ENCODE measurements at regions not wholly inside any gene's neighbourhood (a gene's known extent, or its start where the extent isn't known, plus 50 kb on each side); places are given as distances from the start of the nearest gene placed in this dataset.
"Not testable (repeated sequence)": the region's sequence is repeated elsewhere in the genome, so short reads cannot be mapped to it uniquely, and the experiment has no call there.

DNA sequence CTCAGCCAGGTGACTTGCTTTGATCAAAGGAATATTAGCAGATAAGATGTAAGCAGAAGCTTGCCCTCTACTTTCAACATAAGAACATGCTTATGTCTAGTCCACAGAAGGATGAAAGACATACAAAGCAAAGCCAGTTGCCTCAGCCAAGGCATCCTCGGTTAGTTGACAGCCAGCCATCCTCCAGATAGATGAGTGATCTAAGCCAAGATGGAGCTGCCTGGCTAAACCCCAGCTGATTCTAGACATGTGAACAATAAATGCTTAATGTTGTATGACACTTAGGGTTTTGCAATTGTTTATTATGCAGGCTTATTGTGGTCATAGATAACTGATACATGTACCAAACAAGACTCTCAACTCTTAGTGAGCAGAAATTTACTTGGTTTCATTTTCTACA is 157.6 kb upstream of the TMTC2 start:
- DNase-seq = peak in 1 of 3 donors; percentile 39

DNA sequence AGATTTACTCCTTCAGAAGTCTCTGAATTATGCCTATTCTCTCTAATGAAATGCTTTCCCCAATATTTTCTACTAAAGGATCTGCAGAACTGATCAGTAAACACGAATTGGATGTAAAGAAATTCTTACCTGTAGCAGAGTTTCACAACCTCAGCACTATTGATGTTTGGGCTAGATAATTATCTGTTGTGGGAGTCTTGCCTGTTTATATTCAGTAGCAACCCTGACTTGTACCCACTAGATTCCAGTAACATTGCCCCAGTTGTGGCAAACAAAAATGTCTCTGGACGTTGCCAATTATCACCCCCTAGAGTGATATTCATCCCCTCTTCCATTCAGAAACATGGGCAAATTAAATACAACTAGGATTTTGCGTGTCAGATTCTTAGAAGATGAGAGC is 156.8 kb upstream of the TMTC2 start:
- no peak for DNase-seq

DNA sequence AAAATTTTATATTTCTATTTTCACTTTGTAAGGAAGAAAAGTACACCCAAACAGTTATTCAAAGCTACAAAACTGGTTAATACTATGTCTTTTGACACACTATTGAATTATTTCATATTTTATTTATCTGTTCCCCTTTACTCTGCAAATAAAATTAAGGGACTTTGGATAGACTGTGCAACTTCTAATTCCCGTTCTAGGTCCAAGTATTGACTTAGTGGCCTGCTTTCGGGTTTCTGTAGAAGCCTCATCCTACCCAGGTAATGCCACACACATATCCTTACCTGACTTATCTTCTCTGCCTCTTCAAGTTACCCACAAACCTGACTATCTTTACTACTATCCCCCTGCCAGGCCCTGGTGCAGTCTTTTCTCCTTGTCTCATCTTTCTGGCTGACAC is 156.3 kb upstream of the TMTC2 start:
- no peak for DNase-seq

GRCh38 chr12:82533341-82533740 is 153.4 kb upstream of the TMTC2 start:
- DNase-seq = no peak

DNA sequence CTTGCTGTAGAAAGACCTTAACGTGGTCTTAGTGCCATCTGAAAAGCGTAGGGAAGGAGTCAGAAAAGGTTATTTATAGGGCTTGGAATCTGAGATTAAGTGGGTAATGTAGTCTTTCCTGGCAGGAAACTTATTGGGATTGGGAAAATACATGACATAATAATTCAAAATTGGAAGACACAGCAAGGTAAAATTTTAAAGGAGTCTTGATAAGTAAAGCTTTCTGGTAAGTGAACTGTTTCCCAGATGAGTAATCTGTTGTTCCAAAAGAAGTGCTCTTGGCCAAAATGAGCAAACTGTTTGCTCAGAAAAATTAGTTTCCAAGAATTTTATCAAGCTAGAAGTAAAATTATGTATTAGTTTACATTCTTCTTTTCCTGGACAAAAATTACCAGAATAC is 149.3 kb upstream of the TMTC2 start:
- peak in 1 of 3 donors; percentile 5 for DNase-seq

- no peak for DNase-seq
These were observed 132.2 kb upstream of the TMTC2 start for GRCh38 chr12:82554529-82554928.

GRCh38 chr12:82555699-82556098 is 131.0 kb upstream of the TMTC2 start:
- no peak for DNase-seq

DNA sequence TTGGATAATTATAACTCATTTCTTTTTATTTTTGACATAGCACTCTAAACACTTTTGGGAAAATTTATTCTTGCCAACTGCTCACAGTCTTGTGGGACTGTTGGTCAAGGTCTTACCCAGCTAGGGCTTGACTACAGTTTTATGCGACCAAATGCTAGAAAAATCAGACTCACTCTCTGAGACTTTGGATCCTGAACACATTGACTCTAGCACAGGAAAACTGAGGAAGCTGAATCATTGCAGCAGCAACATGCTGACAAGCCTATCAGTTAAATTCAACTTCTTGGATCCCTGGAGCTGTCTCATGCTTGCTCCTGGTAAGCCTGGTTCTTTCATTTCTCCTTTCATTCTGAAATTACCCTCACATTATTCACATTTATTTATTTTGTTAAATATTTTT is 120.7 kb upstream of the TMTC2 start:
- DNase-seq = no peak

DNA sequence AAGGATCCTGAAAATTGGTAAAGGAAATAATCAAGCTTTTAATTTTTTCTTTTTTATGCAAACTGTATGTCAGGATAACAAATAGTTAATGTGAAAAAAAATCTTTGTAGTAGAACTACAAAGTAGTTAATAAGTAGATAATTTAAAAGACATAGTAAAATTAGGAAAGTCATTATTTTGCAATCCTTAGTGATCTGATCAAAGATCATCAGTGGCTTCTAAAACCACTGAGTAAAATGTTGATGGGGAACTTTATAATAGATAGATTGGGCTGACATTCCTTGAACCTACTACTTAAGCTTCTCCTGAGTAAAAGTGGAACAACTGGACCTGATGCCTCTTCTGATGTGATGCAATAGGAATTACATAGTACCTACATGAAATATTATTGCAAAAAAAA is 119.0 kb upstream of the TMTC2 start:
- DNase-seq = no peak

DNA sequence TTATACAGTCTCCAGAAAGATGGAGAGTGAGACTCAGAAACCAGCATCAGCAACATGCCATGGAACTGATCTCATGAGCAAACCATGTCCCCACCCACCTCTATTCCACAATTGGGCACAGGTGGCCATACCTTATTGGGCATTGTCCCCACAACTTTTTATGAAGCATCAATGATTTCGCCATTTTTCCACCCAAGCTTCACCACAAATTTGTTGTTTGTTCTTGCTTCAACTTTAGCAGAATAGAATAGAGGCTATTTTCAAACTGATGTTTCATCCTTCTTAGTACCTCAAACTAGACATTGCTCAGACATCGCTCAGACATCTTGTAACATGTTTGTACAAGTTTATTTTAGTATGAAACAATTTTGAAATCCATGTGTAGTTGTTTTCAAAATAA is 112.5 kb upstream of the TMTC2 start:
- no peak for DNase-seq

GRCh38 chr12:82578725-82579124 is 108.0 kb upstream of the TMTC2 start:
- DNase-seq = no peak

GRCh38 chr12:82583756-82584155 is 103.0 kb upstream of the TMTC2 start:
- no peak for DNase-seq

DNA sequence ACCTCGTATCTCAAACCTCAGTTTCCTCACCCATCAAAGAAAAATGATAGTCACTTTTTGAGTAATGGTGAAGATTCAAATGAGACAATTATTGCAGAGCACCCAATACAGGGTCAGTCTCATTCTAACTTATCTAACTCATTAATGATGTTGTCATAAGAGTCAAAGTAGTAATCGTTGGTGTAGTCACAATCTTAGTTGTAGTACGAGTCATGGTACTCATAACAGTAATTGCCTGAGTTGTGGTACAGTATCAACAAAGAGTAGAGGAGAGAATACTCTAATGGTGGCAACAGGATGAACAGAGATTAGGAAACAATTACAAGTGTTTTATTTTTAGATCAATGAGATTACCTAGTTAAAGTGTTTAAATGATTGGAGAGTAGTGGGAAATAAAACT is 93.6 kb upstream of the TMTC2 start:
- no peak for DNase-seq

DNA sequence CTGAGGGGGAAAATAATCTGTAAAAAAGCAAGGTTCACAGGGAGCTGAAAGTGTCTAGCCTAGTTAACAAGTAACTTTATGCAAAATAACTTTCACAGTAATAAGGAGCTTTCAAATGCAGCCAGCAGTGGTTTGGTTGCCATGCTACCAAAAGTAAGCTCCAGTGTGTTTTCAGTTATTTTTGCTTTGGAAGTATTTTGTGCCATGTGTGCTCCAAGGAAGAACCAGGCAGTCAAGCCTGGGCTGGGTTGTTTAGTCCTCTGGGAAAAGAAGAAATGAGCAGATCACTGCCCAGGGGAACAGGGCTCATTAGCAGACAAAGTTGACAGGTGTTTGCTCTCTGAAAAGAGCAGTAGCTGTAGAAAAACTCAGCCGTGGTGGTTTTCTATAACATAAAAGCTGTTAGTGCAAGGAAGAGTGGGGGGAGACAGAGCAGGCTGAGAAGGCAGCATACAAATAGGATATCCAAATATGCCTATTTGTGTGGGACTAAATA is 92.8 kb upstream of the TMTC2 start:
- DNase-seq = no peak

DNA sequence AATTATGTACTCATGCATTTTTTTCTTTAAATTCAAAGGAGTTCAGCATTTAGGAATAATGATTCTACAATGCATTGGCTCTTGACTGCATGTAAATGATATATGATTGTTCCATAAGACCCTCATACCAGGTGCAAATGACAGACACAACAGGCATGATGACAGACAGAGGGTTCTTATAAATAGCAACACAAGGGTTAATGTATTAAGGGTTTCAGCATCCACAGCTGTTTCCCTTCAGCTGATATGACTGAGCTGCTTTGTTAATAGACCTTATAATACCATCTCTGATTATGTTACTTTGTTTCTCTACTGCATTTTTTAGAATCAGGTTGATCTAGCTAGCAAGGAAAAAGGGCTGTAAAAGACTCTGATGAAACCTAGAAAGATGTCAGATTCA is 90.8 kb upstream of the TMTC2 start:
- peak in 2 of 3 donors; percentile 4 to 5 for DNase-seq

DNA sequence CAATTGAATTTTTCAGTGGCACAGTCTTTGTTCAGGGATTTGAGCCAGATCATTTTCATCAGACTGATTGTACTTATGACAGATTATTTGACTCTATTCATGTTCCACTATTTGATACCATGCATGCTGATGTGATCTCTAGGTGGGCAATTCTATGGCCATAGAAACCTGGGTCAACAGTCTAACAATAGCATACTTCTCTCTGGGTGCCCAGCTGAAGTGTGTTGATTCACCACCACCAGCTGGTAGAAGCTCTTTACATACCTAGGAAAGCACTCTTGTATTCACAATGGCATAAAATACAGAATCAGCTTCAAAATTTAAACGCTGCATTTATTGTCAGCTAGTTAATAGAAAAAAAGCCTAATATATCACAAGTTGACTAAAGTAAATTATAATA is 90.2 kb upstream of the TMTC2 start:
- no peak for DNase-seq

DNA sequence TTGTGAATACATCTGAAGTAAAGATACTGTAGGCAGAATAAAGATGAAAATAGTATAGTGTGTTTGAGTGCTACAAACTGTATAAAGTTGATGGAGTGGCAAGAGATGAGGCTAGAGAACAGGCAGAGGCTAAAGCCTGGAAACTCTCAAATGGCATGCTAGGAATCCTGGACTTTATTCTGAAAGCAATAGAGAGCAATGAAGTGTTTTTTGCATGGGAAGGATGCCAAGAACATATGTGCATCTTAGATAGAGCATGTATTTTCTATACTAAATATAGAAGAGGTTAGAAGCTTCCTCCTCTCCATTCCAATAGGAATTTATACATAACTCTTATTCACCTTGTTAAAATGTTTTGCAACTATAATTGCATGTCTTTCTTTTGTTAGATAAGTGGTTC is 86.3 kb upstream of the TMTC2 start:
- peak in 1 of 3 donors; percentile 7 for DNase-seq

GRCh38 chr12:82603647-82604046 is 83.1 kb upstream of the TMTC2 start:
- not testable (repeated sequence) for DNase-seq

DNA sequence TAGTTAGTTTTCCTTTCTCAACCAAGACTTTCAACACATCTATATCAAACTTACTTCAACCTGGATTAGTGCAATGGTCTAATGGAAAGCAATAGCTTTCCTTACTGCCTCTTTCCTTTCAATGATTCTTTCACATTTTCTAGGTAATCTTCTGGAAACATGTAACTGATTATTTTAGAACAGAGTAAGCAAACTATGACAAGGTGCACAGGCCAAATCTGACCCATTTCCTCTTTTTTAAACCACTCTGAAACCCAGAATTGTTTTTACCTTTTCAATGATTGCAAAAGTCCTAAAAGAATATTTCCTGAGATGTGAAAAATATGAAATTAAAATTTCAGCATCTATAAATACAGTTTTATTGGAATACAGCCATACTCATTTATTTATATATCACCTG is 81.6 kb upstream of the TMTC2 start:
- no peak for DNase-seq

DNA sequence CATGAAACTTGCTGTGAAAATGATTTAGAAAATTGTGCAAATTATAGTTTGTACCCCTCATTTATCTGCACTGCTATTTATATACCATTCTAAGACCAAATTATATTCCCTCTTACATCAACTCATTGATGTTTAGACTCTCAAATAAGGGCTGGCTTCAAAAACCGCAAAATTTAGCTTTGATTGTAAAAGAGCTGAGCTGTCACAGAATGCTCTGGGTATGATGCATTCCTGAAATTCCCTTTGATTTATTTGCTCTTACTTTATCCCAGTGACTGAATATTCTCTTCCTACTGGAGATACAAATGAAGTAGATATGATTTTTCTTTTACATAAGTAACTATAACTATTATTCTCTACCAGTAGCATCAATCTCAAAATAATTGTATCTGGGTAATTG is 78.0 kb upstream of the TMTC2 start:
- DNase-seq = no peak

DNA sequence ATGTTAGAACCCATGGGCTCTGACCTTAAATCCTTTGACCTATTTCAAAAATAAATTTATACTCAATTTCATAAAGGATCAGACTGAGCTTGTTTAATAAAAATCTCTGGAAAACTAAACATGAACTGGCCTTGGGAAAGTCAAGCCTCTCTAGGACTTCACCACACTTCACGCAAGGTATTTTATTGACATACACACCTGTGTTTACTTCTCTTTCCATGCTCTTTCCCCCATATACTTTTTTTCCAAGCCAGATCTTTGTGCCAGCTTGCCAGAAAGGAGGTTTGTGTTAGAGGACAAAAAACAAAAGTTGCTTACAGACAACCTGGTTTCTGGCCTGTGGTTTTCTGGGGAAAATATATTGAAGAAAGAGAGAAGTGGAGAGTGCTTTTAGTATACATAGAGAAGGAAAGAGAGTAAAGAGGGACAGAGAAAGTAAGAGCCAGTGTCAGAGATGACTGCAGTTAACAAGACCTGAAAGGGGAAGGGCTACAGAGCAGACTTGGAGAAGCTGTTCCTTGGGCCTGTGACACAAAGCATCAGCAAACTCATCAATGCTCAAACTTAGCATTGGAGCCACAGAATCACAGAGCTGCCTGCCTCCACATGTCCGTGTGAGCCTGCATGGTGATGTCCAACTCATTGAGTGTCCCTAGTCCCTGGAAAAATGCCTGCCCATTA is 77.3 kb upstream of the TMTC2 start:
- no peak for DNase-seq

- DNase-seq = no peak
These were observed 67.1 kb upstream of the TMTC2 start for GRCh38 chr12:82619644-82620043.

DNA sequence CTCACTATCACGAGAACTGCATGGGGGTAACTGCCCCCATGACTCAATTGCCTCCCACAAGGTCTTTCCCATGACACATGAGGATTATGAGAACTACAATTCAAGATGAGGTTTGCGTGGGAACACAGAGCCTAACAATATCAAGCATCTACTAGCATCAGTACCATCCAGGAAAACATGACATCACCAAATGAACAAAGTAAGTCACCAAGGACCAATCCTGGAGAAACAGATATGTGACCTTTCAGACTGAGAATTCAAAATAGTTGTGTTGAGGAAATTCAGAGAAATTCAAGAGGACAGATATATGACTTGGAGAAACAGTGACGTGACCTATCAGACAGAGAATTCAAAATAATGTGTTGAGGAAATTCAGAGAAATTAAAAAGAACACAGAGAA is 65.8 kb upstream of the TMTC2 start:
- no peak for DNase-seq

- DNase-seq = peak in 1 of 3 donors; percentile 14
These were observed 61.2 kb upstream of the TMTC2 start for GRCh38 chr12:82625523-82625922.

Data from muscle of back (tissue), 3 donors.